Tongue (tissue), 2 donors: ENCODE measurements at regions not wholly inside any gene's neighbourhood (a gene's known extent, or its start where the extent isn't known, plus 50 kb on each side); places are given as distances from the start of the nearest gene placed in this dataset. TPM values are rescaled to one million over a fixed set of nuclear protein-coding genes. Genes with fewer than 3 reads are reported as not detected.
A peak's percentile ranks its signal among the peaks of the same experiment; 100 is the strongest.

Experiments used
- DNase-seq: peaks from one replicate; pipeline ENCODE4 v3.0.0-alpha.2; 2015
- small RNA-seq: library from RNA; depleted of rRNA; stranded (forward); fragments of <200 nt; gene quantifications from one replicate; pipeline ENCODE3, GENCODE V24; 2014; ENCODE audit warnings: low replicate concordance

DNA sequence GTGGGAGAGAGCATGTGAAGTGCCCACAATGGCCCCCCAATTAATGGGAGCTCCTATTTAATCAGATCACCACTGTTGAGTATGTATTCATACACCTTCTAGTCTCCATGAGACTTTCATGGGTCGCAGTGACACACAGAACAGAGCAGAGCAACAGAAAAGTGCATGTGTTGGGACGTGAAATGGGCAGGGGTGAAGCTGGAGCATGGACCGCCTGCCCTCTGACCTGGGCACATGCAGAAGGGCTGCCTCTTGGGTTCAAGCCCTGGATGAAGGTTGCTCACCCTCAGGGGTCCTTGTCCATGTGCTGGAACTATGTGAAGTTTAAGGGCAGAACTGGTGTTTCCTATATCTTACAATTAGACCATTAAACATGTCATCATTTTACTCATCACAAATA lies 106.0 kb upstream of the PHACTR3 start:
- no peak for DNase-seq

- no peak for DNase-seq
Observed at GRCh38 chr20:59499863-59500262, 104.5 kb upstream of the PHACTR3 start.

- no peak for DNase-seq
Observed at GRCh38 chr20:59508729-59509128, 95.6 kb upstream of the PHACTR3 start.

DNA sequence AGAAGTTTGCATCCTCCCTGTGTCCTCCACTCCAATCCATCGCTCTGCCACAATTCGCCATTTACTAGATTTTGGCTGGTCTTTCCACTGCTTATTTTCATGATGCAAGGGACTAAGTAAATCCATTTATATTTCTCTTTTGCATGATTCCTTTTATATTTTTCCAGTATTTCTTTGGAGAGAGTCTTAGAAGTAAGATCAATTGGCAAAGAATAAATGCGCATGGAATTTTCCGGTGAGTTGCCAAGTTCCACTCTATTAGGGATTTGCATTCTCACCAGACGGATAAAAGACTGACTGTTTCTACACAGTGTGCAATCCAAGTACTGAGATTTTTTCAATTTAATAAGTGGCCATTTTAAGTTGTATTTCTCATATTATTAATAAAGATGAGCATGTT lies 91.7 kb upstream of the PHACTR3 start:
- peak; percentile 35 for DNase-seq

DNA sequence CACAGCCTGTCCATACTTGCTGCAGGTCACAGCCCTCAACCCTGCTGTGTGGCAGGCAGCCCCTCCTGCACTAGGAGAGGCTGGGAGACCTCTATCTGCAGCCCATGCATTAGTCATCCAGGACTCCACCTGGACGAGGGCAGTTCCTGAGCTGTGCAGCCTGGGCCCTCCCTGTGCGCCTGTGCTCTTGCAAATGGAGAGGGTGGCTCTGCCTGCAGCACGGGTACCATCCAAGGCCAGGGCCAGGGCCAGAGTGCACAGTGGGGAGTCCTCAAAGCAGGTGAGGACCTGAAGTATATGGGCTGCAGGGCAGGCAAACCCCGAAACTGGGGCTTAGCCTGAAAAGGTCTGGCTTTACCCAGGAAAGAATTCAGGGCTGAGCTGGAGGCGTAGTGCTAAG lies 89.8 kb upstream of the PHACTR3 start:
- no peak for DNase-seq

GRCh38 chr20:59515013-59515905 lies 89.1 kb upstream of the PHACTR3 start:
- peak; percentile 93 for DNase-seq

DNA sequence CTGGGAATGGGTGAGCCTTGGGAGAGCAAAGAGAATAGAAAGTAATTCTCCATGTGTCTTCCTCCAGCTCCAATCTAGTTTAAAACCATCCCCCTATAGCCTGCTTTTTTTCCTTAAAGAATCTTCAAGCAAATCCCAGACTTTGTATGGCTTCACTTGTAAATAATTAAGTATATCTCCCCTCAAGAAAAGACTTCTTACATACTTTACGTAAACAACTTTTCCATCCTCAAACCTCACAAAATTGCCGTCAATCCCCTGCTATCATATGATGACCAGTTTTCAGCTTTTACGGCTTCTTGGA lies 88.5 kb upstream of the PHACTR3 start:
- no peak for DNase-seq

GRCh38 chr20:59518881-59519706 lies 85.2 kb upstream of the PHACTR3 start:
- DNase-seq: peak; percentile 61

DNA sequence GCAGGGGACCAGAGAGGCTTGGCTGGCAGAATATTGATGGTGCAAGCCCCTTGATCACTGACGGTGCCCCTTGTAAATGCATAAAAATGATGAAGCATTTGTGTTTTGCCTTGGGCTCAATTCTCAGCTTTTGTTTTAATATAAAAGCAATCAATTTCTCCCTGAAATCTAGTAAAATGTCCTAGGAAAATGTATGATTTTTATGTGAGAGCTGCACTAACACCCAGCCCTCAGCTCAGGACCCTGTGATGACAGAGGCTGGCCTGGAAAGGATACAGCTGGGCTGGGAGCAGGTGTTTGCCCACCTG lies 84.7 kb upstream of the PHACTR3 start:
- DNase-seq: no peak

DNA sequence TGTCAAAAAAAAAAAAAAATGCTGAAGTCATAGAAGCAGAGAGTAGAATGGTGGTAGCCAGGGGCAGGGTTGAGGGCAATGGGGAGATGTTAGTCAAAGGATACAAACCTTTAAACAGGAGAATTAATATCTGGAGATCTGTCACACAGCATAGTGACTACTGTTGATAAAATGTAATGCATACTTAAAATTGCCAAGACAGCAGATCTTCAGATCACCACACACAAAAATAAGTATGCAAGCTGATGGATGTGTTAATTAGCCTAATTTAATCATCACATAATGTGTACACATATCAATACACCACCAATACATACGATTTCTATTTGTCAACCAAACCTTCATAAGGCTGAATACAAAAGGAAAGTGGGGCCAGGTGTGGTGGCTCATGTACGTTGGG lies 83.5 kb upstream of the PHACTR3 start:
- no peak for DNase-seq

DNA sequence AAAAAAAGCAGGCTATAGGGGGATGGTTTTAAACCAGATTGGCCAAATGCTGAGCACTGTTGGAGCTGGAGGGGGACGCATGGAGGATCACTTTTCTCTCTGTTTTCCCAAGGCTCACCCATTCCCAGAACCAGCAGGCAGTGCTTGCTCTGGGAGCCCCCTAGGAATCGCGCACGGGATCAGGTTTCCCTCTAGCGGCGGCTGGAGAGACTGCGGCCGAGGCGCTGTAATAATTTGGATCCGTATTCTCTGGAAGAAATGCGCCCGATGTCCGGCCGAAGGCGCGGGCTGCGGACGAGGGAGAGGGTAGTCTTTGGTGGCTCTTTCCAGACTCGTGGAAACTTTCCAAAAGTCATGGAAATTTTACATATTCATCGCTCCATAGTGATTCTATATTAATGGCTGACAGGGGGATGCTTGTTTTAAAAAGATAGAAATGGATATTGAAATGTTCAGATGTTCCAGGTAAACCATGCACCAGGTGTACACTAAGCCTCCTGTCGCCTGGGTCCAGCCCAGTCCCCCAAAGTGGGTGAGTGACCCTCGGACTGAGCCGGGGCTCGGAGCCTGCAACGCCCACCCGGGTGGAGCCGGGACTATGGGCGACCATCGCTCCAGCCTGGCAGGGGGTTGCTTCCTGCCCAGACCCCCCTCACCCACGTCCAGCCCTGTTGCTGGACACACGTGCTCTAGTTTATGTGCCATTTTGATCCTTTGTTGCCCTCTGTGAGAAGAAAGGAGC lies 78.7 kb upstream of the PHACTR3 start:
- DNase-seq: peak; percentile 85

GRCh38 chr20:59526242-59527225 lies 77.8 kb upstream of the PHACTR3 start:
- peak; percentile 15 for DNase-seq

GRCh38 chr20:59530782-59531181 lies 73.6 kb upstream of the PHACTR3 start:
- DNase-seq: no peak

- DNase-seq: no peak
Observed at GRCh38 chr20:59537991-59538390, 66.3 kb upstream of the PHACTR3 start.

DNA sequence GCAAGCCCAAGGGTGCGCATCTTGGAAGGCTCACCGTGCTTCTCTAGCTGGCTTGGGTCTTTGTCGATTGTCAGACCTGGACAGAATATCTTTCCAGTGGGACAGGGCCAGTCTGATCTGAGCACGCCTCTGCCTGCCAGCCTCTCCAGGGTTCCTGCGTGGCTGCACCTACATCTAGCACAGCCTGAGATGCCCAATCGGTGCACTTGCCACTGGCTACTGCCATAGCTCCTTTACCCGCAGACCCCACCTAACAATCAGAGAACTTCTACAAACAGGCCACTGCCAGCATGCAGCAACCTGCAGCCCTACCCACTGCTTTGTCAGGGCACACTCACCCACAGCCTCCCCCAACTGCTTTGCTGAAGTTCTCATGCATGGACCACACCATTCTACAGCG lies 56.7 kb upstream of the PHACTR3 start:
- DNase-seq: no peak

Small RNA genes in the stretch of these regions (small RNA-seq; reads per million reads assigned to genes)
- gene PIEZO1P1: not detected
